K562 (cell line): ENCODE measurements at regions not wholly inside any gene's neighbourhood (a gene's known extent, or its start where the extent isn't known, plus 50 kb on each side); places are given as distances from the start of the nearest gene placed in this dataset.

Source experiments
- ATAC-seq: fragments of 200-7000 bp; cut with Tn5 transposase; 3 replicates; pipeline ENCODE4 v1.9.1; 2020; ENCODE audit warnings: moderate library complexity
- BruUV-seq: library from RNA; stranded (reverse); fragments of 400-500 nt; replicated peaks from 2 replicates; lab custom pipeline; 2021; lab: Mats Ljungman, UMichigan
- CTCF ChIA-PET: fragments of 300-600 bp; formaldehyde crosslinking; extraction: SDS; loops from one replicate; lab custom pipeline; 2021; ENCODE audit warnings: low intra/inter-chr PET ratio; lab: Yijun Ruan, JAX
- POLR2A ChIA-PET: fragments of 300-600, 350-650 bp; sonication (Branson Sonifier 250); formaldehyde crosslinking; extraction: SDS; loops from one replicate; lab custom pipeline; 2021; ENCODE audit warnings: antibody characterized with exemption, inconsistent platforms; lab: Yijun Ruan, JAX
- DNase-seq, 4 experiments: peaks; one replicate each; pipeline versions ENCODE4 v3.0.0 to v3.0.0-alpha.2; 2011 to 2018; ENCODE audit warnings: low spot score in 3 of 4, mixed read lengths in 3 of 4; ENCODE audit errors: extremely low read depth in 1 of 4
- FAIRE-seq: peaks from 2 replicates; lab custom pipeline; 2011; peaks lifted over from hg19 to GRCh38; lab: Jason Lieb, UNC
- H2AFZ ChIP-seq: 2 replicates; pipeline ENCODE4 v1.6.0; 2011; ENCODE audit warnings: low read depth, low read length, control low read depth, inconsistent platforms
- H3K27ac ChIP-seq: fragments of 200-600 bp; 3 replicates; pipeline ENCODE4 v1.8.0; 2011; ENCODE audit warnings: low read depth, mild to moderate bottlenecking, control low read depth, inconsistent platforms, low read length, moderate library complexity, mixed read lengths; ENCODE audit errors: extremely low read depth
- H3K27me3 ChIP-seq, 2 experiments: fragments of 300-600 bp in 1 of 2; 2 replicates in 1 of 2; 3 replicates in 1 of 2; pipeline versions ENCODE4 v1.6.0 to v1.8.0; 2011; ENCODE audit warnings: inconsistent platforms in 2 of 2, low read length in 2 of 2, mild to moderate bottlenecking in 1 of 2, mixed read lengths in 1 of 2, moderate library complexity in 1 of 2; ENCODE audit not compliant: control insufficient read depth in 2 of 2, insufficient read depth in 2 of 2
- H3K36me3 ChIP-seq: fragments of 300-600 bp; 3 replicates; pipeline ENCODE4 v1.8.0; 2011; ENCODE audit warnings: mild to moderate bottlenecking, low read length, inconsistent platforms; ENCODE audit not compliant: control insufficient read depth, insufficient read depth
- H3K4me1 ChIP-seq, 2 experiments: fragments of 200-600 bp in 1 of 2; replicated peaks in 1 of 2; 2 replicates in 1 of 2; 3 replicates in 1 of 2; pipeline versions ENCODE4 v1.5.1 to v1.8.0; 2011; ENCODE audit warnings: inconsistent platforms in 2 of 2, low read length in 2 of 2, mild to moderate bottlenecking in 1 of 2, mixed read lengths in 1 of 2, moderate library complexity in 1 of 2; ENCODE audit not compliant: control insufficient read depth in 2 of 2, insufficient read depth in 2 of 2
- H3K4me2 ChIP-seq: 2 replicates; pipeline ENCODE4 v1.6.1; 2011; ENCODE audit warnings: low read length, control low read depth, inconsistent platforms, mixed read lengths; ENCODE audit not compliant: insufficient read depth
- H3K4me3 ChIP-seq: fragments of 200-600 bp; sonication (generic), shearing (Covaris generic); 2 replicates; pipeline ENCODE4 v1.5.1; 2016; ENCODE audit warnings: control low read depth, inconsistent platforms
- H3K79me2 ChIP-seq: fragments of 200-600 bp; 3 replicates; pipeline ENCODE4 v1.8.0; 2011; ENCODE audit warnings: low read length, inconsistent platforms; ENCODE audit not compliant: control insufficient read depth, insufficient read depth
- H3K9ac ChIP-seq, 2 experiments: 2 replicates each; pipeline versions ENCODE4 v1.6.0 to v1.6.1; 2011; ENCODE audit warnings: low read depth in 2 of 2, low read length in 2 of 2, control low read depth in 1 of 2, inconsistent platforms in 1 of 2, mild to moderate bottlenecking in 1 of 2, mixed read lengths in 1 of 2; ENCODE audit not compliant: insufficient read depth in 1 of 2
- H3K9me1 ChIP-seq: one replicate; pipeline ENCODE4 v1.6.0; 2011; ENCODE audit warnings: inconsistent platforms, mild to moderate bottlenecking, low read length, moderate library complexity; ENCODE audit not compliant: control insufficient read depth, insufficient read depth
- H3K9me3 ChIP-seq: replicated peaks from 2 replicates; pipeline ENCODE4 v1.5.1; 2011; ENCODE audit warnings: low read depth, low read length, inconsistent platforms; ENCODE audit not compliant: control insufficient read depth, insufficient read depth
- H4K20me1 ChIP-seq: replicated peaks from 2 replicates; pipeline ENCODE4 v1.6.1; 2011; ENCODE audit warnings: low read length, inconsistent platforms, mixed read lengths; ENCODE audit not compliant: control insufficient read depth, insufficient read depth
- ARNT ChIP-seq, 2 experiments: fragments of 450-650 bp; IDR thresholded peaks; 2 replicates each; pipeline ENCODE4 v1.6.1; 2016; ENCODE audit warnings: mild to moderate bottlenecking in 1 of 2
- CTBP1 ChIP-seq: fragments of 450-650 bp; IDR thresholded peaks from 2 replicates; pipeline ENCODE4 v1.6.1; 2016; ENCODE audit warnings: borderline replicate concordance
- CXXC5 ChIP-seq: fragments of 250-450 bp; sonication (Bioruptor Pico); IDR thresholded peaks from 2 replicates; pipeline ENCODE4 v1.8.0; 2022; ENCODE audit warnings: inconsistent platforms, mild to moderate bottlenecking, moderate library complexity
- E4F1 ChIP-seq: fragments of 250-450 bp; sonication (Bioruptor Pico); IDR thresholded peaks from 2 replicates; pipeline ENCODE4 v1.5.0; 2021; ENCODE audit warnings: mild to moderate bottlenecking, borderline replicate concordance
- ETS2 ChIP-seq: IDR thresholded peaks from 2 replicates; pipeline ENCODE4 v1.6.1; 2016; ENCODE audit warnings: borderline replicate concordance, missing genetic modification characterization, mild to moderate bottlenecking, moderate library complexity, missing compliant biosample characterization; ENCODE audit not compliant: poor library complexity, severe bottlenecking
- HDAC2 ChIP-seq: fragments of 450-650 bp; IDR thresholded peaks from 2 replicates; pipeline ENCODE4 v1.6.1; 2016; ENCODE audit warnings: mild to moderate bottlenecking
- IRF2 ChIP-seq: sonication (generic); formaldehyde crosslinking; IDR thresholded peaks from 2 replicates; pipeline ENCODE4 v1.8.1; 2022; ENCODE audit warnings: mild to moderate bottlenecking, missing genetic modification reagents
- IRF9 ChIP-seq: fragments of 450-650 bp; IDR thresholded peaks from 2 replicates; pipeline ENCODE4 v1.6.1; 2016; ENCODE audit warnings: missing biosample characterization, missing genetic modification characterization
- NFE2 ChIP-seq: IDR thresholded peaks from 2 replicates; pipeline ENCODE4 v1.6.1; 2014; ENCODE audit warnings: antibody characterized with exemption, low read depth
- SFPQ ChIP-seq: fragments of 200-400 bp; formaldehyde crosslinking; IDR thresholded peaks from 2 replicates; pipeline ENCODE4 v1.6.1; 2017; ENCODE audit warnings: mild to moderate bottlenecking, low read depth, low read length, moderate library complexity
- ZFP1 ChIP-seq: fragments of 450-650 bp; formaldehyde crosslinking; IDR thresholded peaks from 2 replicates; pipeline ENCODE4 v1.4.0; 2020; ENCODE audit warnings: mild to moderate bottlenecking, mixed read lengths
- ZFP91 ChIP-seq: sonication (generic); formaldehyde crosslinking; IDR thresholded peaks from 2 replicates; pipeline ENCODE4 v1.8.0; 2022; ENCODE audit warnings: mild to moderate bottlenecking, missing genetic modification reagents
- ZNF282 ChIP-seq: sonication (generic); formaldehyde crosslinking; IDR thresholded peaks from 2 replicates; pipeline ENCODE4 v1.8.1; 2023; ENCODE audit warnings: missing genetic modification reagents
- ZNF507 ChIP-seq: conservative IDR thresholded peaks from 2 replicates; pipeline ENCODE4 v1.6.1; 2017; ENCODE audit warnings: missing genetic modification characterization, missing compliant biosample characterization
- ZSCAN29 ChIP-seq: fragments of 450-650 bp; IDR thresholded peaks from 2 replicates; pipeline ENCODE4 v1.6.1; 2017
- WGBS: fragments of 100-300 bp; shearing (Covaris generic); methylation state at CpG from one replicate; pipeline ENCODE4 v1.1.6; 2016; ENCODE audit warnings: low coverage, mixed read lengths; ENCODE audit not compliant: insufficient coverage; ENCODE audit errors: missing lambda C conversion rate; 5-methylcytosine and 5-hydroxymethylcytosine counted together
- in situ Hi-C: fragments of 300-500 bp; cut with MboI; formaldehyde crosslinking; loops from 4 replicates; pipeline ENCODE4 v1.15.0; 2018; ENCODE audit warnings: inconsistent platforms, mixed read lengths
- intact Hi-C: fragments of 100-400 bp; cut with micrococcal nuclease; formaldehyde crosslinking; loops from 2 replicates; pipeline ENCODE4 v1.14.2; 2022

- no peak for TF ChIP-seq ZFP91
- TF ChIP-seq ZNF507 (tag) = no peak
- TF ChIP-seq ZSCAN29 = no peak
- no peak for TF ChIP-seq IRF9 (tag)
- no peak for TF ChIP-seq E4F1 (CRISPR knock-in tag)
- no peak for TF ChIP-seq ZNF282
- no peak for TF ChIP-seq HDAC2
Measured at GRCh38 chr10:83374741-83375140, 764.6 kb upstream of the GHITM start (continued).

- no peak overlapping the region for H3K4me3 ChIP-seq
- POLR2A ChIA-PET = no interaction called here
- intact Hi-C loops = no loop called here
- TF ChIP-seq ARNT (IDR thresholded peaks at IDR 0.05) (no peak), SFPQ (no peak), CXXC5 (CRISPR knock-in tag) (no peak), IRF2 (no peak), ZFP1 (CRISPR knock-in tag) (no peak), CTBP1 (no peak), ETS2 (tag) (no peak), NFE2 (no peak)
Measured at GRCh38 chr10:83375274-83375673, 764.0 kb upstream of the GHITM start.

More at GRCh38 chr10:83375274-83375673, 764.0 kb upstream of the GHITM start:
- H3K4me1 ChIP-seq = no peaks in the 10 kb centered on the region
- H3K79me2 ChIP-seq = no peaks in the 10 kb centered on the region
- no peaks in the 10 kb centered on the region for H3K9me1 ChIP-seq
- H3K27me3 ChIP-seq = no peaks in the 10 kb centered on the region
- CTCF ChIA-PET = no interaction called here
- H3K9me3 ChIP-seq = 0 out of 2 replicates have a peak, but pooled peaks cover 7% of the 10 kb centered on the region
- BruUV-seq = no TSS peak
- no peak for DNase-seq
- ATAC-seq = no peak
- FAIRE-seq = no peak
- H3K36me3 ChIP-seq = no peaks in the 10 kb centered on the region
- in situ Hi-C loops = no loop called here
- WGBS = 0% methylated on average over 2 of the region's 2 CpGs
- no peak overlapping the region for H3K27ac ChIP-seq
- no peak overlapping the region for H3K9ac ChIP-seq
- H4K20me1 ChIP-seq = no peaks in the 10 kb centered on the region
- H3K4me2 ChIP-seq = no peak overlapping the region
- H2AFZ ChIP-seq = no peak overlapping the region
